H9 (cell line): ENCODE measurements at regions not wholly inside any gene's neighbourhood (a gene's known extent, or its start where the extent isn't known, plus 50 kb on each side); places are given as distances from the start of the nearest gene placed in this dataset.

Source experiments
- DNase-seq: peaks from one replicate; pipeline ENCODE4 v3.0.0-alpha.2; 2017
- H2AFZ ChIP-seq: one replicate; pipeline ENCODE4 v1.6.1; 2013; ENCODE audit warnings: mild to moderate bottlenecking, low read length, control low read depth, moderate library complexity
- H2AK5ac ChIP-seq: 2 replicates; pipeline ENCODE4 v1.6.1; 2013; ENCODE audit warnings: low read length, control low read depth, mixed read lengths; ENCODE audit not compliant: insufficient read length
- H2BK120ac ChIP-seq: one replicate; pipeline ENCODE4 v1.6.1; 2013; ENCODE audit warnings: low read depth, mild to moderate bottlenecking, low read length, control low read depth, inconsistent platforms; ENCODE audit not compliant: poor library complexity, severe bottlenecking
- H2BK12ac ChIP-seq: 2 replicates; pipeline ENCODE4 v1.6.1; 2013; ENCODE audit warnings: low read length, control low read depth, mixed read lengths, low read depth; ENCODE audit not compliant: insufficient read length
- H2BK15ac ChIP-seq: 2 replicates; pipeline ENCODE4 v1.6.1; 2013; ENCODE audit warnings: low read depth, low read length, control low read depth
- H2BK20ac ChIP-seq: one replicate; pipeline ENCODE4 v1.6.1; 2013; ENCODE audit warnings: low read depth, mild to moderate bottlenecking, low read length, control low read depth, inconsistent platforms; ENCODE audit not compliant: poor library complexity, severe bottlenecking
- H2BK5ac ChIP-seq: 2 replicates; pipeline ENCODE4 v1.6.1; 2013; ENCODE audit warnings: low read length, control low read depth, mixed read lengths; ENCODE audit not compliant: insufficient read length
- H3K14ac ChIP-seq: 2 replicates; pipeline ENCODE4 v1.6.1; 2013; ENCODE audit warnings: low read length, control low read depth; ENCODE audit not compliant: insufficient read depth
- H3K18ac ChIP-seq: 2 replicates; pipeline ENCODE4 v1.6.1; 2013; ENCODE audit warnings: low read depth, mild to moderate bottlenecking, mixed read lengths, low read length, control low read depth; ENCODE audit not compliant: insufficient read length
- H3K23ac ChIP-seq: 2 replicates; pipeline ENCODE4 v1.6.1; 2013; ENCODE audit warnings: low read length, control low read depth, mixed read lengths, low read depth; ENCODE audit not compliant: insufficient read length
- H3K23me2 ChIP-seq: 2 replicates; pipeline ENCODE4 v1.6.1; 2013; ENCODE audit warnings: low read depth, mild to moderate bottlenecking, mixed read lengths, low read length, control low read depth; ENCODE audit not compliant: insufficient read length, poor library complexity, severe bottlenecking
- H3K27ac ChIP-seq: 2 replicates; pipeline ENCODE4 v1.5.1; 2013; ENCODE audit warnings: low read length, control low read depth, mixed read lengths, low read depth; ENCODE audit not compliant: insufficient read length
- H3K27me3 ChIP-seq: 2 replicates; pipeline ENCODE4 v1.6.1; 2013; ENCODE audit warnings: low read length, control low read depth, inconsistent platforms; ENCODE audit not compliant: insufficient read depth
- H3K4ac ChIP-seq: 2 replicates; pipeline ENCODE4 v1.6.1; 2013; ENCODE audit warnings: low read depth, mild to moderate bottlenecking, control low read depth, inconsistent platforms, low read length, moderate library complexity
- H3K4me1 ChIP-seq: 2 replicates; pipeline ENCODE4 v1.6.1; 2013; ENCODE audit warnings: low read length, control low read depth, inconsistent platforms; ENCODE audit not compliant: insufficient read depth
- H3K4me2 ChIP-seq: 2 replicates; pipeline ENCODE4 v1.6.1; 2013; ENCODE audit warnings: low read length, control low read depth, mixed read lengths; ENCODE audit not compliant: insufficient read length, insufficient read depth
- H3K56ac ChIP-seq: 2 replicates; pipeline ENCODE4 v1.6.1; 2013; ENCODE audit warnings: low read depth, mild to moderate bottlenecking, mixed read lengths, low read length, control low read depth; ENCODE audit not compliant: insufficient read length
- H3K79me1 ChIP-seq: 2 replicates; pipeline ENCODE4 v1.6.1; 2013; ENCODE audit warnings: low read depth, mild to moderate bottlenecking, moderate library complexity, low read length, control low read depth, inconsistent platforms; ENCODE audit not compliant: insufficient read depth, poor library complexity, severe bottlenecking
- H3K79me2 ChIP-seq: 2 replicates; pipeline ENCODE4 v1.6.1; 2013; ENCODE audit warnings: low read length, control low read depth, inconsistent platforms; ENCODE audit not compliant: insufficient read depth
- H3K9ac ChIP-seq: 2 replicates; pipeline ENCODE4 v1.6.1; 2013; ENCODE audit warnings: low read length, control low read depth, mixed read lengths; ENCODE audit not compliant: insufficient read length; ENCODE audit errors: extremely low read depth
- H3K9me3 ChIP-seq: one replicate; pipeline ENCODE4 v1.6.1; 2013; ENCODE audit warnings: low read depth, low read length, inconsistent platforms; ENCODE audit not compliant: control insufficient read depth
- H3T11ph ChIP-seq: one replicate; pipeline ENCODE4 v1.6.1; 2013; ENCODE audit warnings: mild to moderate bottlenecking, low read length, control low read depth, inconsistent platforms
- H4K20me1 ChIP-seq: one replicate; pipeline ENCODE4 v1.6.1; 2013; ENCODE audit not compliant: control insufficient read depth, insufficient read length, insufficient read depth
- H4K5ac ChIP-seq: 2 replicates; pipeline ENCODE4 v1.6.1; 2013; ENCODE audit warnings: low read depth, mild to moderate bottlenecking, mixed read lengths, low read length, control low read depth; ENCODE audit not compliant: insufficient read length
- H4K8ac ChIP-seq: replicated peaks from 2 replicates; pipeline ENCODE4 v1.6.1; 2013; ENCODE audit warnings: low read length, control low read depth, mixed read lengths, low read depth; ENCODE audit not compliant: insufficient read length
- H4K91ac ChIP-seq: 2 replicates; pipeline ENCODE4 v1.6.1; 2013; ENCODE audit warnings: low read depth, mild to moderate bottlenecking, moderate library complexity, mixed read lengths, low read length, control low read depth; ENCODE audit not compliant: insufficient read length
- H3K27ac Mint-ChIP-seq, 3 experiments: 2 replicates in 2 of 3; 3 replicates in 1 of 3; pipeline ENCODE4 v1.8.0; 2020 to 2021; ENCODE audit warnings: mixed read lengths in 3 of 3, mild to moderate bottlenecking in 1 of 3, moderate library complexity in 1 of 3
- H3K27me3 Mint-ChIP-seq: 2 replicates; pipeline ENCODE4 v1.8.0; 2021; ENCODE audit warnings: low read depth, mild to moderate bottlenecking, moderate library complexity, mixed read lengths
- H3K36me3 Mint-ChIP-seq, 3 experiments: 2 replicates in 2 of 3; 3 replicates in 1 of 3; pipeline ENCODE4 v1.8.0; 2020 to 2021; ENCODE audit warnings: low read depth in 3 of 3, mixed read lengths in 3 of 3; ENCODE audit not compliant: insufficient read depth in 1 of 3
- H3K4me1 Mint-ChIP-seq, 2 experiments: 2 replicates each; pipeline ENCODE4 v1.8.0; 2020; ENCODE audit warnings: mixed read lengths in 2 of 2
- H3K4me3 Mint-ChIP-seq, 2 experiments: 2 replicates in 1 of 2; 3 replicates in 1 of 2; pipeline ENCODE4 v1.8.0; 2020 to 2021; ENCODE audit warnings: mild to moderate bottlenecking in 2 of 2, mixed read lengths in 2 of 2, moderate library complexity in 1 of 2
- H3K9me3 Mint-ChIP-seq, 2 experiments: 2 replicates in 1 of 2; 3 replicates in 1 of 2; pipeline ENCODE4 v1.8.0; 2020; ENCODE audit warnings: mild to moderate bottlenecking in 2 of 2, mixed read lengths in 2 of 2, moderate library complexity in 1 of 2
- WGBS: extraction: QIAGEN DNeasy Blood & Tissue Kit; methylation state at CpG from one replicate; pipeline ENCODE4 v1.1.7; 2013; ENCODE audit warnings: missing lambda C conversion rate, low lambda C conversion rate, mixed read lengths; ENCODE audit not compliant: insufficient read length; ENCODE audit errors: extremely low coverage; 5-methylcytosine and 5-hydroxymethylcytosine counted together
- TF ChIP-seq, protein P1 (sequence below): fragments of 200-600 bp; sonication (generic); conservative IDR thresholded peaks from 3 replicates; pipeline ENCODE4 v1.8.0; 2021; ENCODE audit warnings: antibody characterized with exemption, mild to moderate bottlenecking

DNA sequence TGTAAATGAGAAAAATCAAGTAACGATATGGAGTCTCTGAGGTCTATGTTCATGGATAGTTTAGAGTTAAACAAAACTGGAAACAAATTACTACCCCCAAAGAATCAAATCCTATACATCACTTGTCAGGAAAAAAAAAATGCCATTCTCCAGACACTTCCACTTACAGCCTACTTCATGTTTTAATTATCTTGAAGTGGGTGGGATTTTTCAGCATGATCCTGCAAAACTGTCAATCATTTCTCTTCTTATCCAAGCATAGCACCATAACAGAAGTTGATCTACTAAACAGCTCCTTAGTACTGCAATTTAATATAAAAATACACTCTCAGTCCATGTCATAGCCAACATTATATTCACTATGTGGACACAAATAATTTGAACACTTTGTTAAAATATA, 833.9 kb downstream of the TUSC7 start:
- H3K79me2 ChIP-seq: no peaks in the 10 kb centered on the region
- no peaks in the 10 kb centered on the region for H3K9me3 Mint-ChIP-seq
- H2BK120ac ChIP-seq: no peak overlapping the region
- H3K4me3 Mint-ChIP-seq: no peak overlapping the region
- H2BK5ac ChIP-seq: no peak overlapping the region
- DNase-seq: no peak
- no peak overlapping the region for H4K8ac ChIP-seq
- H3K4me1 Mint-ChIP-seq: no peaks in the 10 kb centered on the region
- no peak overlapping the region for H4K5ac ChIP-seq
- no peaks in the 10 kb centered on the region for H3K79me1 ChIP-seq
- H3K56ac ChIP-seq: no peak overlapping the region
- H3K27ac ChIP-seq: no peak overlapping the region
- no peak overlapping the region for H3T11ph ChIP-seq
- H3K4ac ChIP-seq: no peak overlapping the region
- no peak overlapping the region for H2BK20ac ChIP-seq
- H3K27ac Mint-ChIP-seq: no peak overlapping the region
- no peak overlapping the region for H2BK12ac ChIP-seq
- H3K23me2 ChIP-seq: no peaks in the 10 kb centered on the region
- TF ChIP-seq, protein P1, sequence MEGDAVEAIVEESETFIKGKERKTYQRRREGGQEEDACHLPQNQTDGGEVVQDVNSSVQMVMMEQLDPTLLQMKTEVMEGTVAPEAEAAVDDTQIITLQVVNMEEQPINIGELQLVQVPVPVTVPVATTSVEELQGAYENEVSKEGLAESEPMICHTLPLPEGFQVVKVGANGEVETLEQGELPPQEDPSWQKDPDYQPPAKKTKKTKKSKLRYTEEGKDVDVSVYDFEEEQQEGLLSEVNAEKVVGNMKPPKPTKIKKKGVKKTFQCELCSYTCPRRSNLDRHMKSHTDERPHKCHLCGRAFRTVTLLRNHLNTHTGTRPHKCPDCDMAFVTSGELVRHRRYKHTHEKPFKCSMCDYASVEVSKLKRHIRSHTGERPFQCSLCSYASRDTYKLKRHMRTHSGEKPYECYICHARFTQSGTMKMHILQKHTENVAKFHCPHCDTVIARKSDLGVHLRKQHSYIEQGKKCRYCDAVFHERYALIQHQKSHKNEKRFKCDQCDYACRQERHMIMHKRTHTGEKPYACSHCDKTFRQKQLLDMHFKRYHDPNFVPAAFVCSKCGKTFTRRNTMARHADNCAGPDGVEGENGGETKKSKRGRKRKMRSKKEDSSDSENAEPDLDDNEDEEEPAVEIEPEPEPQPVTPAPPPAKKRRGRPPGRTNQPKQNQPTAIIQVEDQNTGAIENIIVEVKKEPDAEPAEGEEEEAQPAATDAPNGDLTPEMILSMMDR: no peak
- H3K9ac ChIP-seq: no peak overlapping the region
- H3K14ac ChIP-seq: no peak overlapping the region
- no peak overlapping the region for H2AFZ ChIP-seq
- no peaks in the 10 kb centered on the region for H3K36me3 Mint-ChIP-seq
- H4K91ac ChIP-seq: no peak overlapping the region
- no peak overlapping the region for H2BK15ac ChIP-seq
- H3K18ac ChIP-seq: no peak overlapping the region
- H3K4me2 ChIP-seq: no peak overlapping the region
- no CpG with 5 or more reads among the region's 1 CpG for WGBS
- H3K4me1 ChIP-seq: no peaks in the 10 kb centered on the region
- no peaks in the 10 kb centered on the region for H3K27me3 ChIP-seq
- H3K27me3 Mint-ChIP-seq: no peaks in the 10 kb centered on the region
- H3K23ac ChIP-seq: no peak overlapping the region
- H4K20me1 ChIP-seq: no peaks in the 10 kb centered on the region
- no peak overlapping the region for H2AK5ac ChIP-seq
- no peaks in the 10 kb centered on the region for H3K9me3 ChIP-seq
